PFSK-1 (cell line): ENCODE measurements at regions not wholly inside any gene's neighbourhood (a gene's known extent, or its start where the extent isn't known, plus 50 kb on each side); places are given as distances from the start of the nearest gene placed in this dataset.

ENCODE experiments used
- FOXP2 ChIP-seq: optimal IDR thresholded peaks from 2 replicates; pipeline ENCODE3; 2011; ENCODE audit warnings: borderline replicate concordance, control low read depth, inconsistent platforms; ENCODE audit not compliant: insufficient read depth; ENCODE audit errors: extremely low read length, extremely low read depth
- POLR2AphosphoS5 ChIP-seq: IDR thresholded peaks from 2 replicates; pipeline ENCODE4 v1.6.1; 2012; ENCODE audit warnings: low read depth, mild to moderate bottlenecking, control low read depth, low read length, moderate library complexity
- REST ChIP-seq, 2 experiments: IDR thresholded peaks; 2 replicates each; pipeline versions ENCODE4 v1.6.1 to v1.8.0; 2011 to 2012; ENCODE audit warnings: low read depth in 2 of 2, low read length in 2 of 2, control low read depth in 1 of 2, inconsistent platforms in 1 of 2, mild to moderate bottlenecking in 1 of 2, moderate library complexity in 1 of 2; ENCODE audit not compliant: insufficient read depth in 1 of 2
- SIN3A ChIP-seq: IDR thresholded peaks from 2 replicates; pipeline ENCODE4 v1.6.1; 2012; ENCODE audit warnings: mild to moderate bottlenecking, low read length, moderate library complexity, borderline replicate concordance; ENCODE audit not compliant: insufficient read depth
- TAF1 ChIP-seq: IDR thresholded peaks from 2 replicates; pipeline ENCODE4 v1.6.1; 2012; ENCODE audit warnings: low read length, control low read depth, borderline replicate concordance; ENCODE audit not compliant: insufficient read depth

- TF ChIP-seq POLR2AphosphoS5, result no peak
Observed at GRCh38 chr18:29218091-29218490, 1041.2 kb upstream of the CDH2 start.

DNA sequence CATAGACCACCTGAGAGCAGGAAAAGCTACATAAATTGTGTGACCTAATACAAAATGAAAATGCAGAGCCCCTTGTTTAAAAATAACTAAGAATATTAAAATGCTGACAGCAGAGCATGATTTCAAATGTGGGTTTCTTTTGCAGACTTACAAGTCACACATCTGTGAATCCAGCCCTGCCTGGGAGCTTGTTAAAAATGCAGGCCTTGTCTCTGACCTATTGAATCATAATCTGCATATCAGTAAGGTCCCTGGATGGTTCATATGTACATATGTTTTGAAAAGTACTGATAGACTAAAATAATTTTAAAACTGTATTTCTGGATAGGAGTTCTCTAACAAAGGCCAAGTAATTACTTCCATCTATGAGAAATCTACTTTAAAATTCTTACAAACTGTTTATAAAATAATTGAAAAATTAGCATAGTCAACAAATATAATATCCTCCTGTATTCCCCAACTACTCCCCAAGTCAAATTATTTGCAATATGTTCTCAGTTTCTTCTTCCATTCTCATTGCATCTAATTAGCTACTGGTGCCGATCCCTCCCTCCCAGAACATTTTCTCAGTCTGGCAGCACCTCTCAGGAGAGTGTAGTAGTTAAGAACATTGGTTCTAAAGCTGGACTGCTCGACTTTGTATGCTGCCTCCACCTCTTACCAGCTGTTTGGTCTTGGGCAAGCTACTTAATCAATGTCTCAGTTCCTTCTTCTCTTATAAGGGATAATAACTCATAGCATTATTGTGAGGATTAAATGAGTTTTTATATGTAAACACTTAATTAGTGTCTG, 1040.4 kb upstream of the CDH2 start:
- TF ChIP-seq SIN3A (no peak), REST (IDR thresholded peaks at IDR 0.05; ENCODE audit: insufficient read depth in 1 of 2, low read depth in 2 of 2, low read length in 2 of 2) (no peak), FOXP2 (no peak), POLR2AphosphoS5 (no peak), TAF1 (no peak)

DNA sequence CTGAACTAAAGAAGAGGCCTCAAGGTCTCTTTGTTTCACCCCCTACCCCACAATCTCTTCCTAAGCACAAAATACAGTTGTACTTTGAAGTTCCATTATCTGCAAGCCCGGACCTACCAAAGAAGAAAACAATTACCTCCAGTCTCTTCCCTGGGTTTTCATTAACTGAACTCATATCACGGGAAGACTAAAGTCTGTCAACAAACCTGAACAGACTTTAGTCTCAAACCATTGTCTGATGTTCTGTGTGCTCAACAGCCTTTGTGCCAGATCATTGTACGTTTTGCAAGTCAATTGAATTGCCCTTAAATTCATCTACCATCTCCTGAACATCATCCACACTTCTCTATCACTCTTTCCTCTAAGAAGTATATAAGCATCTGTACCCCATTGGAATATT, 1021.9 kb upstream of the CDH2 start:
- TF ChIP-seq FOXP2 (no peak), POLR2AphosphoS5 (no peak), TAF1 (no peak), REST (IDR thresholded peaks at IDR 0.05; ENCODE audit: insufficient read depth in 1 of 2, low read depth in 2 of 2, low read length in 2 of 2) (no peak), SIN3A (no peak)

GRCh38 chr18:29196307-29196706, 1019.4 kb upstream of the CDH2 start:
- no peak for TF ChIP-seq REST (IDR thresholded peaks at IDR 0.05; ENCODE audit: insufficient read depth in 1 of 2, low read depth in 2 of 2, low read length in 2 of 2)
- no peak for TF ChIP-seq FOXP2
- no peak for TF ChIP-seq TAF1
- no peak for TF ChIP-seq POLR2AphosphoS5
- TF ChIP-seq SIN3A, result no peak

DNA sequence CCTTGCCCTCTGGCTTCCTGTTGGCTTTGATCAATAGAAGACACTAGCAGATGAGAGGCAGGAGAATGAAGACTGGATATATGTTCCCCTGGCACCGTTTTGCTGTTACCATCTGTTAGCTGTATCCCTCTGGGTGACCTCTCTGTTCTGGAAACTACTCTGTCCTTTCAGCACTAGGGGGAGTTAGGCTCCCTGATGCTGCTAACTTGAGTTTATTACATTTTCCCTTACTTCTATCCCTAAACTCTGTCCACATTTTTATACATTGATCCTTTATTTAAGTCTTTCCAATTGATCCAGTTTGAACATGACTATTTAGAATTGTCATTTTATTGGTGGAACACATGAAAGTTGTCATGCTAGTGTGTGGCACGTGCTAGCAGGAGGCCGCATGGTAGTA, 1014.3 kb upstream of the CDH2 start:
- TF ChIP-seq SIN3A (no peak), POLR2AphosphoS5 (no peak), REST (IDR thresholded peaks at IDR 0.05; ENCODE audit: insufficient read depth in 1 of 2, low read depth in 2 of 2, low read length in 2 of 2) (no peak), FOXP2 (no peak), TAF1 (no peak)
